GM18909 (cell line): ENCODE measurements at regions not wholly inside any gene's neighbourhood (a gene's known extent, or its start where the extent isn't known, plus 50 kb on each side); places are given as distances from the start of the nearest gene placed in this dataset.
A peak's percentile ranks its signal among the peaks of the same experiment; 100 is the strongest.

Experiments
- ATAC-seq: cut with Tn5 transposase; IDR thresholded peaks from one replicate; pipeline ENCODE4 v1.9.1; 2021; ENCODE audit warnings: mild to moderate bottlenecking; ENCODE audit not compliant: unreplicated experiment, poor library complexity

- no peak for ATAC-seq
Observed at GRCh38 chr2:81304154-81304830, 999.7 kb upstream of the LRRTM1 start.

- ATAC-seq, result no peak
Observed at GRCh38 chr2:81303321-81303720, 998.8 kb upstream of the LRRTM1 start.

GRCh38 chr2:81299841-81300240 lies 995.3 kb upstream of the LRRTM1 start:
- ATAC-seq, result no peak

- no peak for ATAC-seq
Observed at GRCh38 chr2:81290846-81291245, 986.3 kb upstream of the LRRTM1 start.

- ATAC-seq, result no peak
Observed at GRCh38 chr2:81283081-81283480, 978.5 kb upstream of the LRRTM1 start.

GRCh38 chr2:81282151-81282769 lies 977.7 kb upstream of the LRRTM1 start:
- ATAC-seq, result no peak

GRCh38 chr2:81276595-81276994 lies 972.0 kb upstream of the LRRTM1 start:
- ATAC-seq, result no peak

- ATAC-seq, result no peak
Observed at GRCh38 chr2:81266106-81266505, 961.6 kb upstream of the LRRTM1 start.

GRCh38 chr2:81263989-81264388 lies 959.4 kb upstream of the LRRTM1 start:
- no peak for ATAC-seq

GRCh38 chr2:81260320-81260719 lies 955.8 kb upstream of the LRRTM1 start:
- no peak for ATAC-seq

- ATAC-seq, result peak; percentile 74
Observed at GRCh38 chr2:81250270-81250669, 945.7 kb upstream of the LRRTM1 start.

GRCh38 chr2:81249152-81249551 lies 944.6 kb upstream of the LRRTM1 start:
- no peak for ATAC-seq

- ATAC-seq, result peak; percentile 61
Observed at GRCh38 chr2:81247648-81248047, 943.1 kb upstream of the LRRTM1 start.

GRCh38 chr2:81242501-81242900 lies 937.9 kb upstream of the LRRTM1 start:
- no peak for ATAC-seq

- ATAC-seq, result no peak
Observed at GRCh38 chr2:81238462-81238861, 933.9 kb upstream of the LRRTM1 start.

- no peak for ATAC-seq
Observed at GRCh38 chr2:81235601-81236000, 931.0 kb upstream of the LRRTM1 start.

GRCh38 chr2:81234711-81235110 lies 930.2 kb upstream of the LRRTM1 start:
- no peak for ATAC-seq

GRCh38 chr2:81225756-81226155 lies 921.2 kb upstream of the LRRTM1 start:
- no peak for ATAC-seq

GRCh38 chr2:81213598-81213997 lies 909.0 kb upstream of the LRRTM1 start:
- ATAC-seq, result no peak

- ATAC-seq, result no peak
Observed at GRCh38 chr2:81206216-81206615, 901.7 kb upstream of the LRRTM1 start.

GRCh38 chr2:81196933-81197628 lies 892.5 kb upstream of the LRRTM1 start:
- no peak for ATAC-seq
